Muscle layer of colon (tissue), 2 donors: ENCODE measurements at regions not wholly inside any gene's neighbourhood (a gene's known extent, or its start where the extent isn't known, plus 50 kb on each side); places are given as distances from the start of the nearest gene placed in this dataset.

Experiments
- H3K27ac ChIP-seq: one replicate; pipeline ENCODE4 v1.7.0; 2013; ENCODE audit warnings: low read depth, mild to moderate bottlenecking, low read length, moderate library complexity
- H3K27me3 ChIP-seq, 2 donors: one replicate each; pipeline ENCODE4 v1.7.0; 2013; ENCODE audit warnings: low read length in 2 of 2, mild to moderate bottlenecking in 2 of 2; ENCODE audit not compliant: insufficient read depth in 2 of 2, control insufficient read depth in 1 of 2
- H3K36me3 ChIP-seq: one replicate; pipeline ENCODE4 v1.7.0; 2013; ENCODE audit warnings: mild to moderate bottlenecking, low read length; ENCODE audit not compliant: insufficient read depth
- H3K4me1 ChIP-seq: one replicate; pipeline ENCODE4 v1.7.0; 2013; ENCODE audit warnings: mild to moderate bottlenecking, low read length; ENCODE audit not compliant: insufficient read depth
- H3K4me3 ChIP-seq, 2 donors: one replicate each; pipeline ENCODE4 v1.7.0; 2013; ENCODE audit warnings: low read length in 2 of 2, low read depth in 1 of 2, mild to moderate bottlenecking in 1 of 2, moderate library complexity in 1 of 2
- H3K9ac ChIP-seq: one replicate; pipeline ENCODE4 v1.7.0; 2013; ENCODE audit warnings: low read length
- H3K9me3 ChIP-seq: one replicate; pipeline ENCODE4 v1.7.0; 2013; ENCODE audit warnings: mild to moderate bottlenecking, low read length
- donor health status: abdominal sarcoma.
- donor health status: Adenocarcinoma of cecum.

DNA sequence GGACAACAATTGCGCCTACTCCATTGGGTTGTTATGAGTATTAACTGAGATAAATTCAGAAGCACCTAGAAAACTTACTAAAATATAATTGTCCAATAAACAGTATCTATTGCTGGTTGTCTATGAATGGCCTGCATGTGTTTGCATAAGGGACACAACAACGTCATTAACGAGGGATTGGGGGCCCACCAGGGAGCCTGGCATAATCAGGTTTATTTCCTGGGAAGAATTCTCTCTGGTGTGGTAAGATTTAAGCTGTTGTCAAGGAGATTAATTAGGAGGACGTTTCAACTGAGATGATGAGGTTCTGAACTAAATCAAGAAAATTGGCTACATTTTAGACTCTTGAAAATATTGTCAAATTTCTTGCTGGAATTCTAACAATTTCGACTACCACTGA, 176.1 kb upstream of the CDIN1 start:
- H3K36me3 ChIP-seq: no peaks in the 10 kb centered on the region
- H3K27me3 ChIP-seq: no peaks in the 10 kb centered on the region
- H3K9ac ChIP-seq: no peak overlapping the region
- no peak overlapping the region for H3K27ac ChIP-seq
- no peaks in the 10 kb centered on the region for H3K4me1 ChIP-seq
- H3K4me3 ChIP-seq: no peak overlapping the region
- no peaks in the 10 kb centered on the region for H3K9me3 ChIP-seq

DNA sequence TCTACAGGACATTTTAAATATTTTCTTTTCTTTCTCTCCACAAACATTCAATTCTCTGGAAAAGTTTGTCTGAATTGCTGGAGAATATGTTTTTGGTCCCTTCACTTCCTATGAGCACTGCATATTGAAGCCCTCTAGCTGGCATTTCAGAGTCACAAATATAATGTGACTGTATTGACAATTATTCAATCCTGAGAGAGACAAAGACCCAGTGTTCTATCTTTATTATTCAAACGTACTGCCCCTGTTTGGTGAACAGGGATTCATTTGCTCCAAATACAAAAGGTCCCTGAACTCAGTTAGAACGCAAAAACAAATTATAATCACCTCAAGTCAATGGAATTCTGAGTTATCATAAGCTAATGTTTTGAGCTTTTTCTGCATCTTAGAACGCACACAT, 173.1 kb upstream of the CDIN1 start:
- Histone ChIP-seq H3K27ac (no peak overlapping the region), H3K9me3 (no peaks in the 10 kb centered on the region), H3K4me3 (no peak overlapping the region), H3K9ac (no peak overlapping the region), H3K4me1 (no peaks in the 10 kb centered on the region), H3K36me3 (no peaks in the 10 kb centered on the region), H3K27me3 (no peaks in the 10 kb centered on the region)

- H3K9ac ChIP-seq: no peak overlapping the region
- no peaks in the 10 kb centered on the region for H3K9me3 ChIP-seq
- no peaks in the 10 kb centered on the region for H3K36me3 ChIP-seq
- H3K4me3 ChIP-seq: no peak overlapping the region
- no peaks in the 10 kb centered on the region for H3K27me3 ChIP-seq
- H3K27ac ChIP-seq: no peak overlapping the region
- no peaks in the 10 kb centered on the region for H3K4me1 ChIP-seq
These were observed 172.5 kb upstream of the CDIN1 start for GRCh38 chr15:36406911-36407310.

GRCh38 chr15:36407647-36408046, 171.8 kb upstream of the CDIN1 start:
- no peaks in the 10 kb centered on the region for H3K4me1 ChIP-seq
- no peaks in the 10 kb centered on the region for H3K9me3 ChIP-seq
- H3K27me3 ChIP-seq: no peaks in the 10 kb centered on the region
- H3K9ac ChIP-seq: no peak overlapping the region
- H3K27ac ChIP-seq: no peak overlapping the region
- no peak overlapping the region for H3K4me3 ChIP-seq
- no peaks in the 10 kb centered on the region for H3K36me3 ChIP-seq

DNA sequence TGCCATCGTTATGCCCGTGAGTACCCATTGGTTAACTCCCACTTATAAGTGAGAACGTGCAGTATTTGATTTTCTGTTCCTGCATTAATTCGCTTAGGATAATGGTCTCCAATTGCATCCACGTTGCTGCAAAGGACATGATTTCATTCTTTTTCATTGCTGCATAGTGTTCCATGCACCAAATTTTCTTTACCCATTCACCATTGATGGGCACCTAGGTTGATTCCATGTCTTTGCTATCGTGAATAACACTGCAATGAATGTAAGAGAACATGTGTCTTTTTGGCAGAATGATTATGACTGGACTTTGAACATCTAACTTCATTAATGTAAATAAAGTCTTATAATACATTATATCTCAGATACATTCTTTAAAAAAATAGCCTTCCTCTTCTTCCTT, 169.6 kb upstream of the CDIN1 start:
- H3K27me3 ChIP-seq: no peaks in the 10 kb centered on the region
- H3K36me3 ChIP-seq: no peaks in the 10 kb centered on the region
- no peaks in the 10 kb centered on the region for H3K9me3 ChIP-seq
- no peak overlapping the region for H3K9ac ChIP-seq
- H3K4me1 ChIP-seq: no peaks in the 10 kb centered on the region
- H3K4me3 ChIP-seq: no peak overlapping the region
- no peak overlapping the region for H3K27ac ChIP-seq

DNA sequence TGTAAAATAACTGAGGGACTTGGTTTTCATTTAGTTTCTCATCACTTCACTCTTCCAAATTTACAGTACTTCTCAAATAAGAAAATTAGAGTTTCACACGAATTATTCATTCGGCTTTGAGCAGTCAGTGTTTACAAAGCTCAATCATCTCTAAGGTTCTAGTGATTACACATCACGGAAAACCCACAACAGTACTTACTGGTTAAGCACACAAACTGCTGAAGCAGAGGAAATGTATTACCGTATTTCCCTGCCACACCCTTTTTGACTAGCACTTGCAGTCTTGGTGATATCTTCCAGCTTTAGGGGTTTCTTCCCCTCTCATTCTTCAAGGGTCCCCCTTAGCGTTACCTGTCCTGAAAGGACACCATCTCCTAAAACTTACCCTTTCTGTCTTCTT, 164.8 kb upstream of the CDIN1 start:
- H3K4me3 ChIP-seq: no peak overlapping the region
- no peak overlapping the region for H3K27ac ChIP-seq
- no peaks in the 10 kb centered on the region for H3K36me3 ChIP-seq
- no peak overlapping the region for H3K9ac ChIP-seq
- H3K9me3 ChIP-seq: no peaks in the 10 kb centered on the region
- no peaks in the 10 kb centered on the region for H3K4me1 ChIP-seq
- H3K27me3 ChIP-seq: no peaks in the 10 kb centered on the region

GRCh38 chr15:36415643-36416042, 163.8 kb upstream of the CDIN1 start:
- Histone ChIP-seq H3K36me3 (no peaks in the 10 kb centered on the region), H3K4me3 (no peak overlapping the region), H3K4me1 (no peaks in the 10 kb centered on the region), H3K27ac (no peak overlapping the region), H3K9ac (no peak overlapping the region), H3K27me3 (no peaks in the 10 kb centered on the region), H3K9me3 (no peaks in the 10 kb centered on the region)

DNA sequence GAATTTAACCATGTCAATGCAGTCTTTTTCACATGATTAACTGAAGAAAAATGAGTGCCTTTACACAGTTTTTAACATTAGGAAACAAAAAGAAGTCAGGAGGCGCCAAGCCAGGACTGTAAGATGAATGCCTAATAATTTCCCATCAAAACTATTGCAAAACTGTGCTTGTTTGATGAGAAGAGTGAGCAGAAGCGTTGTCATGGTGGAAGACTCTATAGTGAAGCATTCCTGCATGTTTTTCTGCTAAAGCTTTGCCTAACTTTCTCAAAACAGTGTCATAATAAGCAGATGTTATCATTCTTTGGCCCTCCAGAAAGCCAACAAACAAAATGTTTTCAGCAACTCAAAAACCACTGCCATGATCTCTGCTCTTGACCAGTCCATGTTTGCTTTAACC, 156.8 kb upstream of the CDIN1 start:
- no peaks in the 10 kb centered on the region for H3K36me3 ChIP-seq
- H3K27ac ChIP-seq: no peak overlapping the region
- H3K4me3 ChIP-seq: no peak overlapping the region
- H3K4me1 ChIP-seq: no peaks in the 10 kb centered on the region
- H3K27me3 ChIP-seq: no peaks in the 10 kb centered on the region
- no peak overlapping the region for H3K9ac ChIP-seq
- H3K9me3 ChIP-seq: no peaks in the 10 kb centered on the region

GRCh38 chr15:36426691-36427090, 152.7 kb upstream of the CDIN1 start:
- Histone ChIP-seq H3K27ac (no peak overlapping the region), H3K36me3 (no peaks in the 10 kb centered on the region), H3K27me3 (no peaks in the 10 kb centered on the region), H3K9ac (no peak overlapping the region), H3K4me1 (no peaks in the 10 kb centered on the region), H3K4me3 (no peak overlapping the region), H3K9me3 (no peaks in the 10 kb centered on the region)

- no peaks in the 10 kb centered on the region for H3K9me3 ChIP-seq
- no peak overlapping the region for H3K9ac ChIP-seq
- no peaks in the 10 kb centered on the region for H3K27me3 ChIP-seq
- no peak overlapping the region for H3K4me3 ChIP-seq
- no peaks in the 10 kb centered on the region for H3K4me1 ChIP-seq
- no peaks in the 10 kb centered on the region for H3K36me3 ChIP-seq
- H3K27ac ChIP-seq: no peak overlapping the region
These were observed 151.2 kb upstream of the CDIN1 start for GRCh38 chr15:36428102-36428845.

- no peaks in the 10 kb centered on the region for H3K36me3 ChIP-seq
These were observed 149.7 kb upstream of the CDIN1 start for GRCh38 chr15:36429707-36430106.

GRCh38 chr15:36430280-36430679, 149.1 kb upstream of the CDIN1 start:
- H3K27ac ChIP-seq: no peak overlapping the region
- H3K4me3 ChIP-seq: no peak overlapping the region
- H3K9me3 ChIP-seq: no peaks in the 10 kb centered on the region
- H3K36me3 ChIP-seq: no peaks in the 10 kb centered on the region
- no peaks in the 10 kb centered on the region for H3K4me1 ChIP-seq
- no peak overlapping the region for H3K9ac ChIP-seq
- H3K27me3 ChIP-seq: no peaks in the 10 kb centered on the region

More at GRCh38 chr15:36429707-36430106, 149.7 kb upstream of the CDIN1 start:
- Histone ChIP-seq H3K4me3 (no peak overlapping the region), H3K9me3 (no peaks in the 10 kb centered on the region), H3K4me1 (no peaks in the 10 kb centered on the region), H3K27ac (no peak overlapping the region), H3K9ac (no peak overlapping the region), H3K27me3 (no peaks in the 10 kb centered on the region)
